Activated T-helper 9 cell treated with anti-CD3 and anti-CD28 coated beads, Interleukin-2, amount 50 U/mL, for 16 hours (primary cell): ENCODE measurements at regions not wholly inside any gene's neighbourhood (a gene's known extent, or its start where the extent isn't known, plus 50 kb on each side); places are given as distances from the start of the nearest gene placed in this dataset.
"Not testable (repeated sequence)": the region's sequence is repeated elsewhere in the genome, so short reads cannot be mapped to it uniquely, and the experiment has no call there.

Experiments used
- DNase-seq: peaks from one replicate; pipeline ENCODE4 v3.0.0-alpha.2; 2020; ENCODE audit warnings: low read depth

- DNase-seq: no peak
Observed at GRCh38 chr17:77821114-77821513, 137.4 kb upstream of the TNRC6C start.

- DNase-seq: no peak
Observed at GRCh38 chr17:77822302-77823030, 136.0 kb upstream of the TNRC6C start.

- no peak for DNase-seq
Observed at GRCh38 chr17:77824102-77824779, 134.3 kb upstream of the TNRC6C start.

GRCh38 chr17:77824780-77825280 lies 133.7 kb upstream of the TNRC6C start:
- DNase-seq: no peak

- no peak for DNase-seq
Observed at GRCh38 chr17:77825621-77826020, 132.9 kb upstream of the TNRC6C start.

GRCh38 chr17:77826132-77826873 lies 132.2 kb upstream of the TNRC6C start:
- no peak for DNase-seq

- no peak for DNase-seq
Observed at GRCh38 chr17:77827039-77827438, 131.5 kb upstream of the TNRC6C start.

GRCh38 chr17:77827511-77827910 lies 131.0 kb upstream of the TNRC6C start:
- DNase-seq: no peak

- DNase-seq: no peak
Observed at GRCh38 chr17:77828749-77829539, 129.6 kb upstream of the TNRC6C start.

- DNase-seq: no peak
Observed at GRCh38 chr17:77829843-77830799, 128.4 kb upstream of the TNRC6C start.

GRCh38 chr17:77830816-77831473 lies 127.6 kb upstream of the TNRC6C start:
- no peak for DNase-seq

GRCh38 chr17:77831474-77832179 lies 126.9 kb upstream of the TNRC6C start:
- no peak for DNase-seq

GRCh38 chr17:77832180-77832560 lies 126.3 kb upstream of the TNRC6C start:
- DNase-seq: no peak

GRCh38 chr17:77833769-77834168 lies 124.7 kb upstream of the TNRC6C start:
- DNase-seq: no peak

- DNase-seq: peak; percentile 64
Observed at GRCh38 chr17:77834170-77835115, 124.1 kb upstream of the TNRC6C start.

GRCh38 chr17:77836557-77837041 lies 121.9 kb upstream of the TNRC6C start:
- DNase-seq: peak; percentile 18

- not testable (repeated sequence) for DNase-seq
Observed at GRCh38 chr17:77837072-77837471, 121.4 kb upstream of the TNRC6C start.

- no peak for DNase-seq
Observed at GRCh38 chr17:77837917-77838316, 120.6 kb upstream of the TNRC6C start.
